K562 (cell line): ENCODE measurements at regions not wholly inside any gene's neighbourhood (a gene's known extent, or its start where the extent isn't known, plus 50 kb on each side); places are given as distances from the start of the nearest gene placed in this dataset.
A peak's percentile ranks its signal among the peaks of the same experiment; 100 is the strongest.

Experiments
- ATAC-seq: fragments of 200-7000 bp; cut with Tn5 transposase; 3 replicates; pipeline ENCODE4 v1.9.1; 2020; ENCODE audit warnings: moderate library complexity
- BruUV-seq: library from RNA; stranded (reverse); fragments of 400-500 nt; replicated peaks from 2 replicates; lab custom pipeline; 2021; lab: Mats Ljungman, UMichigan
- CTCF ChIA-PET: fragments of 300-600 bp; formaldehyde crosslinking; extraction: SDS; loops from one replicate; lab custom pipeline; 2021; ENCODE audit warnings: low intra/inter-chr PET ratio; lab: Yijun Ruan, JAX
- POLR2A ChIA-PET: fragments of 300-600, 350-650 bp; sonication (Branson Sonifier 250); formaldehyde crosslinking; extraction: SDS; loops from one replicate; lab custom pipeline; 2021; ENCODE audit warnings: antibody characterized with exemption, inconsistent platforms; lab: Yijun Ruan, JAX
- DNase-seq, 4 experiments: peaks; one replicate each; pipeline versions ENCODE4 v3.0.0 to v3.0.0-alpha.2; 2011 to 2018; ENCODE audit warnings: low spot score in 3 of 4, mixed read lengths in 3 of 4; ENCODE audit errors: extremely low read depth in 1 of 4
- FAIRE-seq: peaks from 2 replicates; lab custom pipeline; 2011; peaks lifted over from hg19 to GRCh38; lab: Jason Lieb, UNC
- H2AFZ ChIP-seq: 2 replicates; pipeline ENCODE4 v1.6.0; 2011; ENCODE audit warnings: low read depth, low read length, control low read depth, inconsistent platforms
- H3K27ac ChIP-seq: fragments of 200-600 bp; 3 replicates; pipeline ENCODE4 v1.8.0; 2011; ENCODE audit warnings: low read depth, mild to moderate bottlenecking, control low read depth, inconsistent platforms, low read length, moderate library complexity, mixed read lengths; ENCODE audit errors: extremely low read depth
- H3K27me3 ChIP-seq, 2 experiments: fragments of 300-600 bp in 1 of 2; 2 replicates in 1 of 2; 3 replicates in 1 of 2; pipeline versions ENCODE4 v1.6.0 to v1.8.0; 2011; ENCODE audit warnings: inconsistent platforms in 2 of 2, low read length in 2 of 2, mild to moderate bottlenecking in 1 of 2, mixed read lengths in 1 of 2, moderate library complexity in 1 of 2; ENCODE audit not compliant: control insufficient read depth in 2 of 2, insufficient read depth in 2 of 2
- H3K36me3 ChIP-seq: fragments of 300-600 bp; 3 replicates; pipeline ENCODE4 v1.8.0; 2011; ENCODE audit warnings: mild to moderate bottlenecking, low read length, inconsistent platforms; ENCODE audit not compliant: control insufficient read depth, insufficient read depth
- H3K4me1 ChIP-seq, 2 experiments: fragments of 200-600 bp in 1 of 2; replicated peaks in 1 of 2; 2 replicates in 1 of 2; 3 replicates in 1 of 2; pipeline versions ENCODE4 v1.5.1 to v1.8.0; 2011; ENCODE audit warnings: inconsistent platforms in 2 of 2, low read length in 2 of 2, mild to moderate bottlenecking in 1 of 2, mixed read lengths in 1 of 2, moderate library complexity in 1 of 2; ENCODE audit not compliant: control insufficient read depth in 2 of 2, insufficient read depth in 2 of 2
- H3K4me2 ChIP-seq: 2 replicates; pipeline ENCODE4 v1.6.1; 2011; ENCODE audit warnings: low read length, control low read depth, inconsistent platforms, mixed read lengths; ENCODE audit not compliant: insufficient read depth
- H3K4me3 ChIP-seq: fragments of 200-600 bp; sonication (generic), shearing (Covaris generic); 2 replicates; pipeline ENCODE4 v1.5.1; 2016; ENCODE audit warnings: control low read depth, inconsistent platforms
- H3K79me2 ChIP-seq: fragments of 200-600 bp; 3 replicates; pipeline ENCODE4 v1.8.0; 2011; ENCODE audit warnings: low read length, inconsistent platforms; ENCODE audit not compliant: control insufficient read depth, insufficient read depth
- H3K9ac ChIP-seq, 2 experiments: 2 replicates each; pipeline versions ENCODE4 v1.6.0 to v1.6.1; 2011; ENCODE audit warnings: low read depth in 2 of 2, low read length in 2 of 2, control low read depth in 1 of 2, inconsistent platforms in 1 of 2, mild to moderate bottlenecking in 1 of 2, mixed read lengths in 1 of 2; ENCODE audit not compliant: insufficient read depth in 1 of 2
- H3K9me1 ChIP-seq: one replicate; pipeline ENCODE4 v1.6.0; 2011; ENCODE audit warnings: inconsistent platforms, mild to moderate bottlenecking, low read length, moderate library complexity; ENCODE audit not compliant: control insufficient read depth, insufficient read depth
- H3K9me3 ChIP-seq: replicated peaks from 2 replicates; pipeline ENCODE4 v1.5.1; 2011; ENCODE audit warnings: low read depth, low read length, inconsistent platforms; ENCODE audit not compliant: control insufficient read depth, insufficient read depth
- H4K20me1 ChIP-seq: replicated peaks from 2 replicates; pipeline ENCODE4 v1.6.1; 2011; ENCODE audit warnings: low read length, inconsistent platforms, mixed read lengths; ENCODE audit not compliant: control insufficient read depth, insufficient read depth
- KLF10 ChIP-seq: fragments of 250-450 bp; sonication (Bioruptor Pico); IDR thresholded peaks from 2 replicates; pipeline ENCODE4 v1.6.1; 2021; ENCODE audit warnings: matching md5 sums
- PTRF ChIP-seq: fragments of 450-650 bp; IDR thresholded peaks from 2 replicates; pipeline ENCODE4 v1.6.1; 2016; ENCODE audit warnings: mild to moderate bottlenecking, missing genetic modification characterization, missing compliant biosample characterization
- RB1 ChIP-seq: fragments of 450-650 bp; IDR thresholded peaks from 2 replicates; pipeline ENCODE4 v1.6.1; 2017; ENCODE audit warnings: low read depth, mild to moderate bottlenecking
- ZNF146 ChIP-seq: IDR thresholded peaks from one replicate; pipeline ENCODE4 v1.6.1; 2018; ENCODE audit warnings: missing compliant biosample characterization; ENCODE audit not compliant: unreplicated experiment
- ZZZ3 ChIP-seq: fragments of 450-650 bp; IDR thresholded peaks from 2 replicates; pipeline ENCODE4 v1.6.1; 2016; ENCODE audit warnings: antibody characterized with exemption, mild to moderate bottlenecking, moderate library complexity
- WGBS: fragments of 100-300 bp; shearing (Covaris generic); methylation state at CpG from one replicate; pipeline ENCODE4 v1.1.6; 2016; ENCODE audit warnings: low coverage, mixed read lengths; ENCODE audit not compliant: insufficient coverage; ENCODE audit errors: missing lambda C conversion rate; 5-methylcytosine and 5-hydroxymethylcytosine counted together
- in situ Hi-C: fragments of 300-500 bp; cut with MboI; formaldehyde crosslinking; loops from 4 replicates; pipeline ENCODE4 v1.15.0; 2018; ENCODE audit warnings: inconsistent platforms, mixed read lengths
- intact Hi-C: fragments of 100-400 bp; cut with micrococcal nuclease; formaldehyde crosslinking; loops from 2 replicates; pipeline ENCODE4 v1.14.2; 2022

DNA sequence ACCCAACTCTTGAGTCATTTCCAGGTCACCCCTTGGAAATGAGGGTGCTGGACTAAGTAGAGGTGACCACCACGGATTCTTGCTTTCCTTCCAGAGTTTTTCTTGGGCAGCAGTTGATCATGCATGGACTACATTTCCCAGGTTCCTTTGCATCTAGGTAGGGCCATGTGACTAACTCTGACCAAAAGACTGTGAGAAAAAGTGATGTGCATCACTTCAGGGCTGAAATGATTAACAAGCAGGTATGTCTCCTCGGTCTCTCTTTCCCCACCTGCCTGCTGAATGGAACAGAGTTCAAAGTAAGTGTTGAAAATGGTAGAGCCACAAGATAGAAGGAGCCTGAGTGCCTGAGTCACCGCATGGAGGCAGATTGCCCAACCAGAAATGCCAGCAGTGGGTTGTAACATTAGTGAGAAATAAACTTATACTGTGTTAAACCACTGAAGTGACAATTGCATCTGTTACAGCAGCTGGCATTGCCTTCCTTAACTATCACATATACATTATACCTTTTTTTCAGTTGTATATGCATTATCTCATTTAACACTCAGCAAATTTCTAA lies 113.5 kb downstream of the MN1 start (continued):
- no peak for TF ChIP-seq ZZZ3

- Histone ChIP-seq H3K9me1 (no peaks in the 10 kb centered on the region), H3K9me3 (no peaks in the 10 kb centered on the region), H4K20me1 (no peaks in the 10 kb centered on the region), H3K9ac (no peak overlapping the region), H3K36me3 (no peaks in the 10 kb centered on the region), H3K4me2 (no peak overlapping the region), H3K79me2 (no peaks in the 10 kb centered on the region), H2AFZ (no peak overlapping the region), H3K4me1 (peaks cover 9 to 10% of the 10 kb centered on the region in 2 experiments; a peak in 3 of 5 replicates), H3K27me3 (peaks cover 3 to 12% of the 10 kb centered on the region in 2 experiments; a peak in 2 of 5 replicates), H3K4me3 (no peak overlapping the region), H3K27ac (no peak overlapping the region)
- WGBS, result 0% methylated on average over 1 of the region's 1 CpG
- TF ChIP-seq ZNF146 (CRISPR knock-in tag) (peak; percentile 57), PTRF (tag) (no peak), KLF10 (CRISPR knock-in tag) (no peak), RB1 (no peak)
- POLR2A ChIA-PET, result no interaction called here
- no peak for DNase-seq
- in situ Hi-C loops (no loop called here), intact Hi-C loops (no loop called here)
- FAIRE-seq, result no peak
- no TSS peak for BruUV-seq
- no peak for ATAC-seq
- CTCF ChIA-PET, result no interaction called here
These were observed 111.9 kb downstream of the MN1 start for GRCh38 chr22:27689664-27690063.
